HepG2 (cell line): ENCODE measurements at regions not wholly inside any gene's neighbourhood (a gene's known extent, or its start where the extent isn't known, plus 50 kb on each side); places are given as distances from the start of the nearest gene placed in this dataset.

Experiments
- CEBPZ ChIP-seq: IDR thresholded peaks from 2 replicates; pipeline ENCODE4 v1.6.1; 2012; ENCODE audit warnings: low read length, improper control_type of control experiment
- CTCF ChIP-seq: sonication (generic); formaldehyde crosslinking; IDR thresholded peaks from 2 replicates; pipeline ENCODE4 v1.5.0; 2020; ENCODE audit warnings: mild to moderate bottlenecking, missing genetic modification reagents, moderate library complexity
- EP300 ChIP-seq, 3 experiments: sonication (generic) in 1 of 3; formaldehyde crosslinking in 1 of 3; IDR thresholded peaks; 2 replicates each; pipeline versions ENCODE4 v1.5.1 to v1.6.1; 2011 to 2020; ENCODE audit warnings: low read depth in 2 of 3, low read length in 2 of 3, borderline replicate concordance in 1 of 3, improper control_type of control experiment in 1 of 3, mild to moderate bottlenecking in 1 of 3, missing genetic modification reagents in 1 of 3, moderate library complexity in 1 of 3
- HNRNPLL ChIP-seq: fragments of 200-400 bp; formaldehyde crosslinking; IDR thresholded peaks from 2 replicates; pipeline ENCODE4 v1.6.1; 2017; ENCODE audit warnings: mild to moderate bottlenecking, low read depth, low read length; ENCODE audit not compliant: poor library complexity, severe bottlenecking
- IRF9 ChIP-seq: sonication (generic); formaldehyde crosslinking; IDR thresholded peaks from 2 replicates; pipeline ENCODE4 v1.8.0; 2022; ENCODE audit warnings: missing genetic modification reagents, mild to moderate bottlenecking, borderline replicate concordance
- POLR2A ChIP-seq, 2 experiments: IDR thresholded peaks; 2 replicates each; pipeline ENCODE4 v1.6.1; 2011; ENCODE audit warnings: low read depth in 2 of 2, low read length in 2 of 2, mild to moderate bottlenecking in 1 of 2, moderate library complexity in 1 of 2; ENCODE audit not compliant: insufficient read depth in 1 of 2
- SETDB1 ChIP-seq: sonication (generic); formaldehyde crosslinking; IDR thresholded peaks from 2 replicates; pipeline ENCODE4 v1.5.1; 2020; ENCODE audit warnings: missing genetic modification reagents, mild to moderate bottlenecking, borderline replicate concordance
- SMAD9 ChIP-seq: sonication (generic); formaldehyde crosslinking; IDR thresholded peaks from 2 replicates; pipeline ENCODE4 v1.5.1; 2020; ENCODE audit warnings: mild to moderate bottlenecking, missing genetic modification reagents
- ZNF878 ChIP-seq: sonication (generic); formaldehyde crosslinking; IDR thresholded peaks from 2 replicates; pipeline ENCODE4 v1.8.1; 2023; ENCODE audit warnings: mild to moderate bottlenecking, missing genetic modification reagents, moderate library complexity

- TF ChIP-seq HNRNPLL, result no peak
- no peak for TF ChIP-seq EP300 (IDR thresholded peaks at IDR 0.05; ENCODE audit: low read depth in 2 of 2, low read length in 2 of 2)
- TF ChIP-seq EP300 (CRISPR knock-in tag; IDR thresholded peaks at IDR 0.05; ENCODE audit: borderline replicate concordance), result no peak
- no peak for TF ChIP-seq CTCF (CRISPR knock-in tag)
- TF ChIP-seq SMAD9 (CRISPR knock-in tag), result no peak
- no peak for TF ChIP-seq SETDB1
- TF ChIP-seq ZNF878, result no peak
- no peak for TF ChIP-seq POLR2A (IDR thresholded peaks at IDR 0.05; ENCODE audit: insufficient read depth in 1 of 2, low read depth in 2 of 2, low read length in 2 of 2)
- no peak for TF ChIP-seq CEBPZ
- no peak for TF ChIP-seq IRF9 (CRISPR knock-in tag)
Measured at GRCh38 chr1:97004054-97004453, 282.5 kb downstream of the PTBP2 start.
